SHP77 (cell line): ENCODE measurements at regions not wholly inside any gene's neighbourhood (a gene's known extent, or its start where the extent isn't known, plus 50 kb on each side); places are given as distances from the start of the nearest gene placed in this dataset.

Experiments
- DNase-seq, 2 experiments: peaks; one replicate each; lab custom pipeline; 2025; lab: John Stamatoyannopoulos, UW

GRCh38 chr4:151887031-151887815, 126.4 kb upstream of the GATB start:
- DNase-seq = no peak

GRCh38 chr4:151885123-151885522, 124.3 kb upstream of the GATB start:
- no peak for DNase-seq

GRCh38 chr4:151883747-151884146, 122.9 kb upstream of the GATB start:
- no peak for DNase-seq

- DNase-seq = no peak
Measured at GRCh38 chr4:151882072-151882803, 121.4 kb upstream of the GATB start.

GRCh38 chr4:151879705-151880445, 119.1 kb upstream of the GATB start:
- no peak for DNase-seq

- no peak for DNase-seq
Measured at GRCh38 chr4:151876381-151876988, 115.7 kb upstream of the GATB start.

- DNase-seq = no peak
Measured at GRCh38 chr4:151874328-151874727, 113.5 kb upstream of the GATB start.

- DNase-seq = no peak
Measured at GRCh38 chr4:151866592-151866918, 105.7 kb upstream of the GATB start.

GRCh38 chr4:151865744-151866591, 105.2 kb upstream of the GATB start:
- no peak for DNase-seq

- peak in 1 of 2 experiments; percentile 21 for DNase-seq
Measured at GRCh38 chr4:151865312-151865711, 104.5 kb upstream of the GATB start.

- DNase-seq = no peak
Measured at GRCh38 chr4:151864068-151864467, 103.3 kb upstream of the GATB start.

- no peak for DNase-seq
Measured at GRCh38 chr4:151862766-151863165, 102.0 kb upstream of the GATB start.

- no peak for DNase-seq
Measured at GRCh38 chr4:151860561-151861093, 99.8 kb upstream of the GATB start.

- DNase-seq = no peak
Measured at GRCh38 chr4:151859641-151860040, 98.8 kb upstream of the GATB start.

GRCh38 chr4:151858356-151858755, 97.5 kb upstream of the GATB start:
- DNase-seq = no peak

- no peak for DNase-seq
Measured at GRCh38 chr4:151857368-151857767, 96.6 kb upstream of the GATB start.

- DNase-seq = no peak
Measured at GRCh38 chr4:151855747-151856146, 94.9 kb upstream of the GATB start.

- no peak for DNase-seq
Measured at GRCh38 chr4:151854731-151855130, 93.9 kb upstream of the GATB start.

GRCh38 chr4:151853034-151853433, 92.2 kb upstream of the GATB start:
- DNase-seq = no peak

- DNase-seq = no peak
Measured at GRCh38 chr4:151852202-151852601, 91.4 kb upstream of the GATB start.

GRCh38 chr4:151851354-151851753, 90.5 kb upstream of the GATB start:
- DNase-seq = no peak
